Neural progenitor cell (in vitro differentiated cells): ENCODE measurements at regions not wholly inside any gene's neighbourhood (a gene's known extent, or its start where the extent isn't known, plus 50 kb on each side); places are given as distances from the start of the nearest gene placed in this dataset.

Experiments
- DNase-seq: peaks from one replicate; pipeline ENCODE4 v3.0.0-alpha.2; 2016; ENCODE audit warnings: low spot score
- H2AFZ ChIP-seq: fragments of 200-600 bp; sonication (generic); replicated peaks from 2 replicates; pipeline ENCODE4 v1.6.1; 2016; ENCODE audit warnings: antibody characterized with exemption
- H3F3A ChIP-seq: fragments of 200-600 bp; sonication (generic); 2 replicates; pipeline ENCODE4 v1.6.1; 2016; ENCODE audit warnings: antibody characterized with exemption, low read depth
- H3K27ac ChIP-seq: fragments of 200-600 bp; sonication (generic); 2 replicates; pipeline ENCODE4 v1.5.1; 2016; ENCODE audit warnings: mild to moderate bottlenecking
- H3K27me3 ChIP-seq: fragments of 200-600 bp; sonication (generic); 2 replicates; pipeline ENCODE4 v1.6.1; 2016; ENCODE audit warnings: mild to moderate bottlenecking, moderate library complexity
- H3K36me3 ChIP-seq: fragments of 200-600 bp; sonication (generic); 2 replicates; pipeline ENCODE4 v1.5.1; 2016
- H3K4me1 ChIP-seq: fragments of 200-600 bp; sonication (generic); 2 replicates; pipeline ENCODE4 v1.6.1; 2016; ENCODE audit warnings: mixed run types
- H3K4me2 ChIP-seq: fragments of 200-600 bp; sonication (generic); 2 replicates; pipeline ENCODE4 v1.6.1; 2016
- H3K4me3 ChIP-seq: fragments of 200-600 bp; sonication (generic); 2 replicates; pipeline ENCODE4 v1.5.1; 2016
- H3K79me2 ChIP-seq: fragments of 200-600 bp; sonication (generic); 2 replicates; pipeline ENCODE4 v1.6.1; 2016; ENCODE audit warnings: low read depth
- H3K9ac ChIP-seq: fragments of 200-600 bp; sonication (generic); 2 replicates; pipeline ENCODE4 v1.6.1; 2016
- H3K9me3 ChIP-seq: fragments of 200-600 bp; sonication (generic); 2 replicates; pipeline ENCODE4 v1.5.1; 2016; ENCODE audit warnings: low read depth
- H4K20me1 ChIP-seq: fragments of 200-600 bp; sonication (generic); 2 replicates; pipeline ENCODE4 v1.6.1; 2016; ENCODE audit warnings: low read depth
- H3K27ac Mint-ChIP-seq: 3 replicates; pipeline ENCODE4 v1.8.0; 2021; ENCODE audit warnings: mixed read lengths
- H3K27me3 Mint-ChIP-seq: 2 replicates; pipeline ENCODE4 v1.8.0; 2022; ENCODE audit warnings: low read depth, mild to moderate bottlenecking, inconsistent platforms, moderate library complexity, mixed read lengths; ENCODE audit not compliant: insufficient read depth
- H3K36me3 Mint-ChIP-seq: 3 replicates; pipeline ENCODE4 v1.8.0; 2021; ENCODE audit warnings: mixed read lengths
- H3K4me1 Mint-ChIP-seq: 3 replicates; pipeline ENCODE4 v1.8.0; 2021; ENCODE audit warnings: mixed read lengths
- H3K4me3 Mint-ChIP-seq: 3 replicates; pipeline ENCODE4 v1.8.0; 2021; ENCODE audit warnings: mild to moderate bottlenecking, moderate library complexity, mixed read lengths
- H3K9me3 Mint-ChIP-seq: 3 replicates; pipeline ENCODE4 v1.8.0; 2020; ENCODE audit warnings: mixed read lengths
- CTCF ChIP-seq: fragments of 200-600 bp; sonication (generic); IDR thresholded peaks from 2 replicates; pipeline ENCODE4 v1.5.1; 2017; ENCODE audit warnings: antibody characterized with exemption, mild to moderate bottlenecking
- EZH2 ChIP-seq: fragments of 200-600 bp; sonication (generic); IDR thresholded peaks from 2 replicates; pipeline ENCODE4 v1.6.1; 2017; ENCODE audit warnings: antibody characterized with exemption, mild to moderate bottlenecking, moderate library complexity
- EZH2phosphoT487 ChIP-seq: fragments of 200-600 bp; sonication (generic); IDR thresholded peaks from 2 replicates; pipeline ENCODE4 v1.6.1; 2017; ENCODE audit warnings: antibody characterized with exemption

GRCh38 chr14:56351861-56352260, 227.7 kb upstream of the TMEM260 start:
- Mint-ChIP-seq H3K4me3 (no peak overlapping the region), H3K4me1 (no peaks in the 10 kb centered on the region), H3K27ac (no peak overlapping the region), H3K9me3 (peaks cover 12% of the 10 kb centered on the region), H3K36me3 (peaks cover 3% of the 10 kb centered on the region), H3K27me3 (no peaks in the 10 kb centered on the region)
- Histone ChIP-seq H3K79me2 (no peaks in the 10 kb centered on the region), H3K36me3 (no peaks in the 10 kb centered on the region), H4K20me1 (no peaks in the 10 kb centered on the region), H3K27ac (no peak overlapping the region), H3K9me3 (no peaks in the 10 kb centered on the region), H3K4me1 (no peaks in the 10 kb centered on the region), H3K9ac (no peak overlapping the region), H3K27me3 (no peaks in the 10 kb centered on the region), H3F3A (no peaks in the 10 kb centered on the region), H2AFZ (no peak overlapping the region), H3K4me2 (no peak overlapping the region), H3K4me3 (no peak overlapping the region)
- DNase-seq = no peak
- TF ChIP-seq EZH2phosphoT487 (no peak), CTCF (no peak), EZH2 (no peak)

DNA sequence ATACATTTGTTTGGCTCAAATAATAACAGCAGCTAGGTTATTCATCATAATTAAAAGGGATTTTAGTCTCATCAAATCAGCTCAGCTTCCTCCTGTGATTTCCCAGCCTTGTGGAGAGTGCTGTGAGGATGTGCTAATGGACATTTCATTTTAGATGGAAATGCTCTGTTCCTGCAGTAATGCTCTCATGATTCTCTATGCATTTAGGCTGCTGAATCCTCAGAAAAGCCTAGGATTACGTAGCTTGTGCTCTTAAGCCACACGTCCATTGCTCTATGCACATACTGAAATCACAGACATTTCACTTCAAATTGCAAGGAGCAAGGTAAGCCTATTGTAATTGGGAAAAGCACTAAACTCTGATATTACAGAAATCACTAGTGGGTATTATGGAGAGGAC, 226.6 kb upstream of the TMEM260 start:
- Histone ChIP-seq H3K4me2 (no peak overlapping the region), H3K9ac (no peak overlapping the region), H3K27ac (no peak overlapping the region), H3K9me3 (no peaks in the 10 kb centered on the region), H3K4me1 (no peaks in the 10 kb centered on the region), H3K4me3 (no peak overlapping the region), H3K79me2 (no peaks in the 10 kb centered on the region), H3K27me3 (no peaks in the 10 kb centered on the region), H3K36me3 (no peaks in the 10 kb centered on the region), H4K20me1 (no peaks in the 10 kb centered on the region), H3F3A (no peaks in the 10 kb centered on the region), H2AFZ (no peak overlapping the region)
- no peaks in the 10 kb centered on the region for H3K27me3 Mint-ChIP-seq
- no peak overlapping the region for H3K4me3 Mint-ChIP-seq
- peaks cover 3% of the 10 kb centered on the region for H3K36me3 Mint-ChIP-seq
- no peak for TF ChIP-seq EZH2phosphoT487
- no peak for TF ChIP-seq EZH2
- TF ChIP-seq CTCF = no peak
- DNase-seq = no peak
- no peaks in the 10 kb centered on the region for H3K4me1 Mint-ChIP-seq
- no peak overlapping the region for H3K27ac Mint-ChIP-seq
- H3K9me3 Mint-ChIP-seq = peaks cover 12% of the 10 kb centered on the region

DNA sequence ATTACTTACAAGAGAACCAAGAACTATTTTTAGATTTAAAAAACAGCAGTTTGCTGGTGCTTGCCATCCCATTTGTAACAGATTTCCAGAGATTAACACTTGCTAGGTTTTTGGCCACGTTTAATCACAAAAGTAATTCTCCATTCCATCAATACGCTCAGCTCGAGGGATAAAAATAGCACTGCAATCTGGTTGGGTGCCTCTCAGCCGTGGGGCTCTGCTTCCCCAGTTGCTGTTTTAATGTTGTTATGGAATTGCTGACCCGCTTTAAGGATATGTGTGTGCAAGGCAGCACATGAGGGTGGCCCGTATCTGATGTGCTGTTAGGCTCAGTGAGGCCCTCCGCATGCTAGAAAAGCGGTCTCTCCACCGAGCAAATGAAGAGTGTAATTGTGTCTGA, 222.2 kb upstream of the TMEM260 start:
- H3K4me2 ChIP-seq = no peak overlapping the region
- DNase-seq = no peak
- no peak overlapping the region for H3K4me3 Mint-ChIP-seq
- no peaks in the 10 kb centered on the region for H3K4me1 ChIP-seq
- no peak overlapping the region for H3K9ac ChIP-seq
- no peaks in the 10 kb centered on the region for H3F3A ChIP-seq
- no peak overlapping the region for H3K4me3 ChIP-seq
- H3K27ac Mint-ChIP-seq = no peak overlapping the region
- H4K20me1 ChIP-seq = no peaks in the 10 kb centered on the region
- H2AFZ ChIP-seq = no peak overlapping the region
- TF ChIP-seq EZH2phosphoT487 (no peak), CTCF (no peak), EZH2 (no peak)
- no peaks in the 10 kb centered on the region for H3K79me2 ChIP-seq
- no peaks in the 10 kb centered on the region for H3K4me1 Mint-ChIP-seq
- H3K36me3 Mint-ChIP-seq = no peaks in the 10 kb centered on the region
- peaks cover under 1% of the 10 kb centered on the region for H3K27me3 Mint-ChIP-seq
- H3K36me3 ChIP-seq = no peaks in the 10 kb centered on the region
- no peaks in the 10 kb centered on the region for H3K9me3 Mint-ChIP-seq
- no peaks in the 10 kb centered on the region for H3K27me3 ChIP-seq
- H3K27ac ChIP-seq = no peak overlapping the region
- H3K9me3 ChIP-seq = no peaks in the 10 kb centered on the region

GRCh38 chr14:56358275-56358674, 221.3 kb upstream of the TMEM260 start:
- no peak for DNase-seq
- H3K27me3 ChIP-seq = no peaks in the 10 kb centered on the region
- H3K36me3 ChIP-seq = no peaks in the 10 kb centered on the region
- H3K27ac Mint-ChIP-seq = no peak overlapping the region
- H3K4me3 ChIP-seq = no peak overlapping the region
- no peak overlapping the region for H3K4me3 Mint-ChIP-seq
- no peaks in the 10 kb centered on the region for H3K9me3 Mint-ChIP-seq
- H3F3A ChIP-seq = no peaks in the 10 kb centered on the region
- no peak for TF ChIP-seq EZH2phosphoT487
- no peak for TF ChIP-seq CTCF
- H3K4me1 Mint-ChIP-seq = no peaks in the 10 kb centered on the region
- no peaks in the 10 kb centered on the region for H3K4me1 ChIP-seq
- no peak overlapping the region for H2AFZ ChIP-seq
- no peaks in the 10 kb centered on the region for H4K20me1 ChIP-seq
- H3K9me3 ChIP-seq = no peaks in the 10 kb centered on the region
- H3K36me3 Mint-ChIP-seq = no peaks in the 10 kb centered on the region
- H3K79me2 ChIP-seq = no peaks in the 10 kb centered on the region
- peaks cover 2% of the 10 kb centered on the region for H3K27me3 Mint-ChIP-seq
- H3K9ac ChIP-seq = no peak overlapping the region
- H3K4me2 ChIP-seq = no peak overlapping the region
- no peak overlapping the region for H3K27ac ChIP-seq
